Progenitor cell of endocrine pancreas (in vitro differentiated cells): ENCODE measurements at regions not wholly inside any gene's neighbourhood (a gene's known extent, or its start where the extent isn't known, plus 50 kb on each side); places are given as distances from the start of the nearest gene placed in this dataset.

Experiments used
- DNase-seq: peaks from one replicate; pipeline ENCODE4 v3.0.0; 2021; ENCODE audit warnings: low spot score; ENCODE audit not compliant: unreplicated experiment
- H3K27ac Mint-ChIP-seq: 2 replicates; pipeline ENCODE4 v1.8.0; 2021; ENCODE audit warnings: mild to moderate bottlenecking, moderate library complexity, mixed read lengths
- H3K27me3 Mint-ChIP-seq: 2 replicates; pipeline ENCODE4 v1.8.0; 2021; ENCODE audit warnings: mixed read lengths
- H3K36me3 Mint-ChIP-seq: 2 replicates; pipeline ENCODE4 v1.8.0; 2022; ENCODE audit warnings: mixed read lengths; ENCODE audit not compliant: insufficient read depth
- H3K4me1 Mint-ChIP-seq: 2 replicates; pipeline ENCODE4 v1.8.0; 2021; ENCODE audit warnings: low read depth, mixed read lengths
- H3K4me3 Mint-ChIP-seq: 2 replicates; pipeline ENCODE4 v1.8.0; 2021; ENCODE audit warnings: low read depth, mild to moderate bottlenecking, moderate library complexity, mixed read lengths
- H3K9me3 Mint-ChIP-seq: 2 replicates; pipeline ENCODE4 v1.8.0; 2021; ENCODE audit warnings: low read depth, mixed read lengths
- CTCF ChIP-seq: fragments of 200-600 bp; sonication (generic); IDR thresholded peaks from one replicate; pipeline ENCODE4 v1.5.0; 2021; ENCODE audit warnings: antibody characterized with exemption, mild to moderate bottlenecking; ENCODE audit not compliant: unreplicated experiment

- no peaks in the 10 kb centered on the region for H3K4me1 Mint-ChIP-seq
- H3K4me3 Mint-ChIP-seq, result no peak overlapping the region
- TF ChIP-seq CTCF, result no peak
- no peak for DNase-seq
- H3K36me3 Mint-ChIP-seq, result no peaks in the 10 kb centered on the region
- peaks cover 30% of the 10 kb centered on the region for H3K27me3 Mint-ChIP-seq
- H3K9me3 Mint-ChIP-seq, result peaks cover 6% of the 10 kb centered on the region
- H3K27ac Mint-ChIP-seq, result no peak overlapping the region
Observed at GRCh38 chr10:129278686-129279085, 188.4 kb upstream of the MGMT start.

- Mint-ChIP-seq H3K9me3 (peaks cover 6% of the 10 kb centered on the region), H3K4me1 (no peaks in the 10 kb centered on the region), H3K27me3 (peaks cover 30% of the 10 kb centered on the region), H3K4me3 (no peak overlapping the region), H3K27ac (no peak overlapping the region), H3K36me3 (no peaks in the 10 kb centered on the region)
- no peak for TF ChIP-seq CTCF
- no peak for DNase-seq
Observed at GRCh38 chr10:129279446-129280154, 187.4 kb upstream of the MGMT start.

GRCh38 chr10:129280155-129280502 is 186.9 kb upstream of the MGMT start:
- peaks cover 6% of the 10 kb centered on the region for H3K9me3 Mint-ChIP-seq
- no peaks in the 10 kb centered on the region for H3K36me3 Mint-ChIP-seq
- no peak overlapping the region for H3K27ac Mint-ChIP-seq
- H3K27me3 Mint-ChIP-seq, result peaks cover 30% of the 10 kb centered on the region
- no peaks in the 10 kb centered on the region for H3K4me1 Mint-ChIP-seq
- no peak for TF ChIP-seq CTCF
- no peak for DNase-seq
- no peak overlapping the region for H3K4me3 Mint-ChIP-seq

GRCh38 chr10:129280908-129281586 is 186.0 kb upstream of the MGMT start:
- Mint-ChIP-seq H3K4me3 (no peak overlapping the region), H3K27me3 (peaks cover 25% of the 10 kb centered on the region), H3K27ac (no peak overlapping the region), H3K36me3 (no peaks in the 10 kb centered on the region), H3K4me1 (no peaks in the 10 kb centered on the region), H3K9me3 (peaks cover 6% of the 10 kb centered on the region)
- no peak for DNase-seq
- no peak for TF ChIP-seq CTCF

- peaks cover 6% of the 10 kb centered on the region for H3K9me3 Mint-ChIP-seq
- no peaks in the 10 kb centered on the region for H3K36me3 Mint-ChIP-seq
- no peaks in the 10 kb centered on the region for H3K4me1 Mint-ChIP-seq
- no peak for TF ChIP-seq CTCF
- DNase-seq, result no peak
- H3K27ac Mint-ChIP-seq, result no peak overlapping the region
- peaks cover 13% of the 10 kb centered on the region for H3K27me3 Mint-ChIP-seq
- H3K4me3 Mint-ChIP-seq, result no peak overlapping the region
Observed at GRCh38 chr10:129285459-129285858, 181.6 kb upstream of the MGMT start.
